ENCODE measurements at regions not wholly inside any gene's neighbourhood (a gene's known extent, or its start where the extent isn't known, plus 50 kb on each side); places are given as distances from the start of the nearest gene placed in this dataset.
"Not testable (repeated sequence)": the region's sequence is repeated elsewhere in the genome, so short reads cannot be mapped to it uniquely, and the experiment has no call there.

GRCh38 chr6:155645325-155645724 is 189.7 kb upstream of the NOX3 start:
- H3K27ac ChIP-seq, result no peak overlapping the region
- ChIA-PET POLR2A (ENCODE audit: low non-redundant PET) (no interaction called here), CTCF (interaction anchor here (0.7 kb wide), 1 partner anchor 449 kb away, joined by 3 read pairs; no protein-coding TSS in a partner anchor)
- no peak for TF ChIP-seq CTCF (conservative IDR thresholded peaks at IDR 0.05; ENCODE audit: low read depth)
- no peak for DNase-seq (ENCODE audit: low spot score)

- TF ChIP-seq CTCF (conservative IDR thresholded peaks at IDR 0.05; ENCODE audit: low read depth), result no peak
- POLR2A ChIA-PET (ENCODE audit: low non-redundant PET), result no interaction called here
- no peak overlapping the region for H3K27ac ChIP-seq
- no peak for DNase-seq (ENCODE audit: low spot score)
- CTCF ChIA-PET, result no interaction called here
Observed at GRCh38 chr6:155641603-155642002, 186.0 kb upstream of the NOX3 start.

- POLR2A ChIA-PET (ENCODE audit: low non-redundant PET), result no interaction called here
- no peak for DNase-seq (ENCODE audit: low spot score)
Observed at GRCh38 chr6:155638200-155638599, 182.6 kb upstream of the NOX3 start.

GRCh38 chr6:155635416-155635815 is 179.8 kb upstream of the NOX3 start:
- TF ChIP-seq CTCF (conservative IDR thresholded peaks at IDR 0.05; ENCODE audit: low read depth), result no peak
- no peak for DNase-seq (ENCODE audit: low spot score)
- ChIA-PET POLR2A (ENCODE audit: low non-redundant PET) (no interaction called here), CTCF (no interaction called here)
- H3K27ac ChIP-seq, result no peak overlapping the region

More at GRCh38 chr6:155638200-155638599, 182.6 kb upstream of the NOX3 start:
- no peak overlapping the region for H3K27ac ChIP-seq
- TF ChIP-seq CTCF (conservative IDR thresholded peaks at IDR 0.05; ENCODE audit: low read depth), result no peak
- CTCF ChIA-PET, result no interaction called here

- POLR2A ChIA-PET (ENCODE audit: low non-redundant PET), result no interaction called here
- H3K27ac ChIP-seq, result no peak overlapping the region
- CTCF ChIA-PET, result no interaction called here
- no peak for DNase-seq (ENCODE audit: low spot score)
- TF ChIP-seq CTCF (conservative IDR thresholded peaks at IDR 0.05; ENCODE audit: low read depth), result no peak
Observed at GRCh38 chr6:155630085-155630484, 174.4 kb upstream of the NOX3 start.

- no peak for TF ChIP-seq CTCF (conservative IDR thresholded peaks at IDR 0.05; ENCODE audit: low read depth)
- no peak for DNase-seq (ENCODE audit: low spot score)
- H3K27ac ChIP-seq, result no peak overlapping the region
- POLR2A ChIA-PET (ENCODE audit: low non-redundant PET), result no interaction called here
- CTCF ChIA-PET, result no interaction called here
Observed at GRCh38 chr6:155629652-155630051, 174.0 kb upstream of the NOX3 start.

GRCh38 chr6:155628306-155628705 is 172.7 kb upstream of the NOX3 start:
- no peak for TF ChIP-seq CTCF (conservative IDR thresholded peaks at IDR 0.05; ENCODE audit: low read depth)
- ChIA-PET POLR2A (ENCODE audit: low non-redundant PET) (no interaction called here), CTCF (no interaction called here)
- no peak overlapping the region for H3K27ac ChIP-seq
- DNase-seq (ENCODE audit: low spot score), result no peak

- POLR2A ChIA-PET (ENCODE audit: low non-redundant PET); DNase-seq (ENCODE audit: low spot score); CTCF ChIA-PET; H3K27ac ChIP-seq: not testable (repeated sequence)
Observed at GRCh38 chr6:155627722-155628212, 172.1 kb upstream of the NOX3 start.

All from RWPE1 (cell line).